ENCODE measurements at regions not wholly inside any gene's neighbourhood (a gene's known extent, or its start where the extent isn't known, plus 50 kb on each side); places are given as distances from the start of the nearest gene placed in this dataset.

DNA sequence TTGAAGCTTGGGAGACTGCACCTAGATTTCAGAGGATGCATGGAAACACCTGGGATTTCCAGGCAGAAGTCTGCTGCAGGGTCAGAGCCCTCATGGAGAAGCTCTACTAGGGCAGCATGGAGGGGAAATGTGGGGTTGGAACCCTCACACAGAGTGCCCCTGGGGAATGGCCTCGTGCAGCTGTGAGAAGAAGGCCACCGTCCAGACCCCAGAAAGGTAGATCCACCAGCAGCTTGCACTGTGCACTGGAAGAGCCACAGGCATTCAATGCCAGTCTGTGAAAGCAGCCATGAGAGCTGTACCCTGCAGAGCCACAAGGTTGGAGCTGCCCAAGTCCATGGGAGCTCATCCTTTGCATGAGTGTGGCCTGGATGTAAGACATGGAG lies 285.3 kb upstream of the FAM174A start:
- H2AFZ ChIP-seq (ENCODE audit: low read length): no peak overlapping the region
- H4K20me1 ChIP-seq (ENCODE audit: control insufficient read depth, insufficient read depth, insufficient read length): no peaks in the 10 kb centered on the region
- no peaks in the 10 kb centered on the region for H3K23me2 ChIP-seq (ENCODE audit: insufficient read length, low read depth, low read length, poor library complexity, severe bottlenecking)
- H2BK15ac ChIP-seq (ENCODE audit: low read depth, low read length): no peak overlapping the region
- no peak overlapping the region for H2BK120ac ChIP-seq (ENCODE audit: low read depth, low read length, poor library complexity, severe bottlenecking)
- H3K23ac ChIP-seq (ENCODE audit: insufficient read length, low read depth, low read length): no peak overlapping the region
- H2BK12ac ChIP-seq (ENCODE audit: insufficient read length, low read depth, low read length): no peak overlapping the region
- H3K27ac ChIP-seq (ENCODE audit: insufficient read length, low read depth, low read length): no peak overlapping the region
- Mint-ChIP-seq H3K27me3 (ENCODE audit: low read depth) (no peaks in the 10 kb centered on the region), H3K9me3 (no peaks in the 10 kb centered on the region; a peak in 1 of 5 replicates), H3K4me1 (peaks cover 3 to 7% of the 10 kb centered on the region in 2 experiments; a peak in 1 of 4 replicates), H3K4me3 (no peak overlapping the region), H3K27ac (no peak overlapping the region), H3K36me3 (ENCODE audit: insufficient read depth in 1 of 3, low read depth in 3 of 3) (no peaks in the 10 kb centered on the region)
- H4K5ac ChIP-seq (ENCODE audit: insufficient read length, low read depth, low read length): no peak overlapping the region
- H2AK5ac ChIP-seq (ENCODE audit: insufficient read length, low read length): no peak overlapping the region
- H3K18ac ChIP-seq (ENCODE audit: insufficient read length, low read depth, low read length): no peak overlapping the region
- no CpG with 5 or more reads among the region's 2 CpGs for WGBS (ENCODE audit: extremely low coverage, insufficient read length, low lambda C conversion rate)
- no peaks in the 10 kb centered on the region for H3K79me2 ChIP-seq (ENCODE audit: insufficient read depth, low read length)
- H3K27me3 ChIP-seq (ENCODE audit: insufficient read depth, low read length): no peaks in the 10 kb centered on the region
- H3K79me1 ChIP-seq (ENCODE audit: insufficient read depth, low read depth, low read length, poor library complexity, severe bottlenecking): no peaks in the 10 kb centered on the region
- H3K4me2 ChIP-seq (ENCODE audit: insufficient read depth, insufficient read length, low read length): no peak overlapping the region
- H3K9ac ChIP-seq (ENCODE audit: extremely low read depth, insufficient read length, low read length): no peak overlapping the region
- H3K9me3 ChIP-seq (ENCODE audit: control insufficient read depth, low read depth, low read length): no peaks in the 10 kb centered on the region
- no peak for DNase-seq
- H2BK5ac ChIP-seq (ENCODE audit: insufficient read length, low read length): no peak overlapping the region
- TF ChIP-seq, protein P1, sequence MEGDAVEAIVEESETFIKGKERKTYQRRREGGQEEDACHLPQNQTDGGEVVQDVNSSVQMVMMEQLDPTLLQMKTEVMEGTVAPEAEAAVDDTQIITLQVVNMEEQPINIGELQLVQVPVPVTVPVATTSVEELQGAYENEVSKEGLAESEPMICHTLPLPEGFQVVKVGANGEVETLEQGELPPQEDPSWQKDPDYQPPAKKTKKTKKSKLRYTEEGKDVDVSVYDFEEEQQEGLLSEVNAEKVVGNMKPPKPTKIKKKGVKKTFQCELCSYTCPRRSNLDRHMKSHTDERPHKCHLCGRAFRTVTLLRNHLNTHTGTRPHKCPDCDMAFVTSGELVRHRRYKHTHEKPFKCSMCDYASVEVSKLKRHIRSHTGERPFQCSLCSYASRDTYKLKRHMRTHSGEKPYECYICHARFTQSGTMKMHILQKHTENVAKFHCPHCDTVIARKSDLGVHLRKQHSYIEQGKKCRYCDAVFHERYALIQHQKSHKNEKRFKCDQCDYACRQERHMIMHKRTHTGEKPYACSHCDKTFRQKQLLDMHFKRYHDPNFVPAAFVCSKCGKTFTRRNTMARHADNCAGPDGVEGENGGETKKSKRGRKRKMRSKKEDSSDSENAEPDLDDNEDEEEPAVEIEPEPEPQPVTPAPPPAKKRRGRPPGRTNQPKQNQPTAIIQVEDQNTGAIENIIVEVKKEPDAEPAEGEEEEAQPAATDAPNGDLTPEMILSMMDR (conservative IDR thresholded peaks at IDR 0.05): no peak
- H3K4me1 ChIP-seq (ENCODE audit: insufficient read depth, low read length): no peaks in the 10 kb centered on the region
- no peak overlapping the region for H2BK20ac ChIP-seq (ENCODE audit: low read depth, low read length, poor library complexity, severe bottlenecking)
- no peak overlapping the region for H4K8ac ChIP-seq (replicated peaks; ENCODE audit: insufficient read length, low read depth, low read length)
- H3K4ac ChIP-seq (ENCODE audit: low read depth, low read length): no peak overlapping the region
- H3T11ph ChIP-seq (ENCODE audit: low read length): no peak overlapping the region
- H3K56ac ChIP-seq (ENCODE audit: insufficient read length, low read depth, low read length): no peak overlapping the region
- H4K91ac ChIP-seq (ENCODE audit: insufficient read length, low read depth, low read length): no peak overlapping the region
- H3K14ac ChIP-seq (ENCODE audit: insufficient read depth, low read length): no peak overlapping the region
